Thoracic aorta (tissue), 2 donors: ENCODE measurements at regions not wholly inside any gene's neighbourhood (a gene's known extent, or its start where the extent isn't known, plus 50 kb on each side); places are given as distances from the start of the nearest gene placed in this dataset.

Experiments
- ATAC-seq: fragments of 150-250 bp; one replicate; pipeline ENCODE4 v1.8.0; 2017; ENCODE audit warnings: low read depth; ENCODE audit not compliant: insufficient number of reproducible peaks, low FRiP score
- DNase-seq: peaks from one replicate; pipeline ENCODE4 v3.0.0-alpha.2; 2020; ENCODE audit warnings: low spot score
- H3K27ac ChIP-seq, 2 donors: fragments of 200-600 bp; sonication (generic); 1 replicate in 1 of 2; 2 replicates in 1 of 2; pipeline ENCODE4 v1.5.1; 2016; ENCODE audit warnings: mild to moderate bottlenecking in 2 of 2, moderate library complexity in 2 of 2
- H3K27me3 ChIP-seq: fragments of 200-600 bp; sonication (generic); replicated peaks from 2 replicates; pipeline ENCODE4 v1.6.0; 2016; ENCODE audit warnings: mild to moderate bottlenecking; ENCODE audit not compliant: insufficient read depth
- H3K36me3 ChIP-seq: fragments of 200-600 bp; sonication (generic); one replicate; pipeline ENCODE4 v1.5.1; 2016
- H3K4me1 ChIP-seq, 2 donors: fragments of 200-600 bp; sonication (generic); 1 replicate in 1 of 2; 2 replicates in 1 of 2; pipeline versions ENCODE4 v1.5.1 to v1.6.0; 2016; ENCODE audit warnings: low read depth in 2 of 2, mild to moderate bottlenecking in 1 of 2; ENCODE audit not compliant: control insufficient read depth in 1 of 2
- H3K4me3 ChIP-seq: fragments of 200-600 bp; sonication (generic); 2 replicates; pipeline ENCODE4 v1.5.1; 2016; ENCODE audit warnings: mild to moderate bottlenecking
- H3K9me3 ChIP-seq: fragments of 200-600 bp; sonication (generic); 2 replicates; pipeline ENCODE4 v1.5.1; 2016
- CTCF ChIP-seq: fragments of 200-600 bp; sonication (generic); IDR thresholded peaks from one replicate; pipeline ENCODE4 v1.5.1; 2019; ENCODE audit warnings: antibody characterized with exemption

DNA sequence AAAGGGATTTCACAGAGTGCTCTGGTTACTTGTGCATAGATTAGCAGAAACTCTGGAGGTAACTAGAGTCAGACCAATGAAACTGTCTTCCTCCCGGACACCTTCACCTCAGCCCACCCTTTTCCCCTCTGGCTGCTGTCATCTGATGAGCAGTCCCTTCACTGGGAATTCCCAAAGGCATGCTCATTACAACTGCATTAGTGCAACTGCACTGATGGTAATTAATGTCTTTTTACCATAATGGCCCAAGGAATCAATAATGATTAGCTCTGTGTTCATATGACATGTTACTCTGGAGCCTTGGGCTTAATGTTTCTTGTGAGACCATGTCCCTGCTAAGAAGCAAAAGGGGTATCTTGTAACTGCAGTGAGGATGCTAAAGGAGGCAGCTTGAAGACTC, 304.5 kb downstream of the GRIN2B start:
- Histone ChIP-seq H3K36me3 (no peaks in the 10 kb centered on the region), H3K27ac (no peak overlapping the region), H3K4me1 (no peaks in the 10 kb centered on the region), H3K27me3 (no peaks in the 10 kb centered on the region), H3K4me3 (no peak overlapping the region), H3K9me3 (no peaks in the 10 kb centered on the region)
- ATAC-seq = no peak
- no peak for DNase-seq
- no peak for TF ChIP-seq CTCF

- DNase-seq (no peak), ATAC-seq (no peak)
- H3K9me3 ChIP-seq = no peaks in the 10 kb centered on the region
- no peak overlapping the region for H3K4me3 ChIP-seq
- no peaks in the 10 kb centered on the region for H3K36me3 ChIP-seq
- TF ChIP-seq CTCF = no peak
- no peak overlapping the region for H3K27ac ChIP-seq
- H3K4me1 ChIP-seq = no peaks in the 10 kb centered on the region
- no peaks in the 10 kb centered on the region for H3K27me3 ChIP-seq
These were observed 311.0 kb downstream of the GRIN2B start for GRCh38 chr12:13670285-13670866.

DNA sequence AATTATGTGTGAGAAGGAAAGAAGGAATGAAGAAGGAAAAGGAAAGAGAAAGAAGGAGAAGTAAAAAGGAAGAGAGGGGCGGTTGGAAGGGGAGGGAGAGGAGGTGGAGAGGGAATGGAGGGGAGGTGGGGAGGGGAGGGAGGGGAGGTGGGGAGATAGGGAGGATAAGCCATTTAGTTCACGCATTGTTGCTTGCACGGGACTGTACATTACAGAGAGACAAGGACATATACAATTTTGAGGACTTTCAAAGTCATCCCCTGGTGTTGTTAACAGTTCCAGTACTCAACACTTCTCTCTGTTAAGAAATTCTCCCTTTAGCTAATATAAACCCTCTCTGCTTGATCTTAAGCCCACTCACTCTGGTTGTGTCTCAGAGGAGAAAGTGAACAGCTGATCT, 312.5 kb downstream of the GRIN2B start:
- Histone ChIP-seq H3K27me3 (no peaks in the 10 kb centered on the region), H3K27ac (no peak overlapping the region), H3K9me3 (no peaks in the 10 kb centered on the region), H3K36me3 (no peaks in the 10 kb centered on the region), H3K4me1 (no peaks in the 10 kb centered on the region), H3K4me3 (no peak overlapping the region)
- no peak for ATAC-seq
- DNase-seq = no peak
- no peak for TF ChIP-seq CTCF

- no peaks in the 10 kb centered on the region for H3K27me3 ChIP-seq
- ATAC-seq = no peak
These were observed 314.6 kb downstream of the GRIN2B start for GRCh38 chr12:13666806-13667205.

More at GRCh38 chr12:13666806-13667205, 314.6 kb downstream of the GRIN2B start:
- no peak overlapping the region for H3K4me3 ChIP-seq
- DNase-seq = no peak
- no peaks in the 10 kb centered on the region for H3K9me3 ChIP-seq
- H3K27ac ChIP-seq = no peak overlapping the region
- no peak for TF ChIP-seq CTCF
- H3K4me1 ChIP-seq = no peaks in the 10 kb centered on the region
- no peaks in the 10 kb centered on the region for H3K36me3 ChIP-seq
